Hepatocyte (in vitro differentiated cells): ENCODE measurements at regions not wholly inside any gene's neighbourhood (a gene's known extent, or its start where the extent isn't known, plus 50 kb on each side); places are given as distances from the start of the nearest gene placed in this dataset.

ENCODE experiments used
- CTCF ChIP-seq: fragments of 200-600 bp; sonication (generic); IDR thresholded peaks from 2 replicates; pipeline ENCODE4 v1.5.1; 2016; ENCODE audit warnings: antibody characterized with exemption, mild to moderate bottlenecking; ENCODE audit not compliant: poor library complexity
- EZH2phosphoT487 ChIP-seq: fragments of 200-600 bp; sonication (generic); IDR thresholded peaks from one replicate; pipeline ENCODE4 v1.6.1; 2018; ENCODE audit warnings: antibody characterized with exemption, mild to moderate bottlenecking, low read depth, moderate library complexity; ENCODE audit not compliant: unreplicated experiment, severe bottlenecking

GRCh38 chr10:89114846-89115625, 92.1 kb downstream of the CH25H start:
- TF ChIP-seq EZH2phosphoT487 (no peak), CTCF (no peak)
